Pulmonary artery endothelial cell (primary cell): ENCODE measurements at regions not wholly inside any gene's neighbourhood (a gene's known extent, or its start where the extent isn't known, plus 50 kb on each side); places are given as distances from the start of the nearest gene placed in this dataset.

Source experiments
- DNase-seq: peaks from one replicate; pipeline ENCODE4 v3.0.0-alpha.2; 2011; ENCODE audit warnings: low read depth, low spot score

DNA sequence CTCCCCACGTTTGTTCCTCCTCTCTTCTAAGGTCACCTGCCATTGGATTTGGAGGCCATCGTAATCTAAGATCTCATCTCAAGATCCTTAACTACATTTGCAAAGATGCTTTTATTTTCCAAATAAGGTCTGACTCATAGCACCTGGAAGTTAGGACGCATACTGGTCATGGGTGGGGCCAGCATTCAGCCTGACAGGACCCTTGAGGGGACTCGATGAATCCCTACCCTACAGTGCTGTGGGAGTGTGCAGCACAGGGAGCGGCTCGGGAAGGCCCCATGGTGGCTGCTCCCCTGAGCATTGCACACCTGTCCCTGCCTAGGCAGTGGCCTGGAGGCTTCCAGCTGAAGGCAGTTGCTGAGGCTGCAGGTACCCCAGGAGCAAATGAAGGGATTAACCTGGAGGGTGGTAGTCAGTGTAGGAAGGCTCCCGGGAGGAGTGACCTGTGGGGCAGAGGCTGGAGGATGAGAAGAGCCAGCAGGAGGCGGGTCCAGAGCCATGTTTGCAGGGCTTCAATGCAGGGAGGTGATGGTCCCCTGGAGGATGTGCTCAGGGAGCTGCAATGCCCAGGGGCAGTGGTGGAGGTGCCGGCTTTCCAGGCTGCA lies 362.2 kb downstream of the CTTN start:
- DNase-seq, result no peak

GRCh38 chr11:70761094-70761907 lies 363.0 kb downstream of the CTTN start:
- no peak for DNase-seq

GRCh38 chr11:70761908-70762337 lies 363.6 kb downstream of the CTTN start:
- DNase-seq, result no peak

DNA sequence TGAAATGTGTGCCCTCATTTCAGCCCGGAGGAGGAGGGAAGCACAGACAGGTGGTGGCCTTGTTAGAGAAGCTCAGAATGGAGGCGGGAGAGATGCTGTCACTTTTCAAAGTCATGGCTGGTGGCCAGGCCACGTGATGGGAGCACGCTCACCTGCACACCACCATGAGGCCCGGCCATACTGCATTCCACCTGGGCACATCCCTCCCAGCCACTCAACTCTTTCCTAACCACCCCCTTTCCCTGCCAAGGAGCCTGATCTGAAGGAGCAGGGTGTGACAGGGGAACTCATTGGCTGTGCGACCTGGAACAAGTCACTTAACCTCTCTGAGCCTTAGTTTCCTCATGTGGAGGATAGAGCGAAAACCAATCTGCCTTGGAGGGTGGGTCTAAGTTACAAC lies 364.5 kb downstream of the CTTN start:
- no peak for DNase-seq

DNA sequence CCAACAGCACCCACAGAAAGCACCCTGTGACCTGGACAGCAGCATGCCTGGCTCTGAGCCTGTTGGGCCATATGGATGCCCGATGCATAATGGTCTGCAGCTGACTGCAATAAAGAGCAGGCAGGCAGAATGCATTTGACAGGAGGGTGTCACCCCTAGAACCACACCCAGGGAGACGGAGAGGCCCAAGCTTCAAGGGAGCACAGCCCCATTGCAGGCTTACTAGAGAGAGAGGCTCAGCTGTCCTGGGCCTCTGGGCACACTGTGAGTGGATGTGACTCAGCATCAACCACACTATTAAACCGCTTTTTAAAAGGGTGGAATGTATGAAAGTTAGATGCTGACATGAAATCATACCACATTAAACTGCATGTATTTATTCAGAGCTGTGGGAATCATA lies 365.3 kb downstream of the CTTN start:
- DNase-seq, result no peak

GRCh38 chr11:70764356-70764905 lies 366.1 kb downstream of the CTTN start:
- no peak for DNase-seq

GRCh38 chr11:70766901-70767300 lies 368.6 kb downstream of the CTTN start:
- no peak for DNase-seq

DNA sequence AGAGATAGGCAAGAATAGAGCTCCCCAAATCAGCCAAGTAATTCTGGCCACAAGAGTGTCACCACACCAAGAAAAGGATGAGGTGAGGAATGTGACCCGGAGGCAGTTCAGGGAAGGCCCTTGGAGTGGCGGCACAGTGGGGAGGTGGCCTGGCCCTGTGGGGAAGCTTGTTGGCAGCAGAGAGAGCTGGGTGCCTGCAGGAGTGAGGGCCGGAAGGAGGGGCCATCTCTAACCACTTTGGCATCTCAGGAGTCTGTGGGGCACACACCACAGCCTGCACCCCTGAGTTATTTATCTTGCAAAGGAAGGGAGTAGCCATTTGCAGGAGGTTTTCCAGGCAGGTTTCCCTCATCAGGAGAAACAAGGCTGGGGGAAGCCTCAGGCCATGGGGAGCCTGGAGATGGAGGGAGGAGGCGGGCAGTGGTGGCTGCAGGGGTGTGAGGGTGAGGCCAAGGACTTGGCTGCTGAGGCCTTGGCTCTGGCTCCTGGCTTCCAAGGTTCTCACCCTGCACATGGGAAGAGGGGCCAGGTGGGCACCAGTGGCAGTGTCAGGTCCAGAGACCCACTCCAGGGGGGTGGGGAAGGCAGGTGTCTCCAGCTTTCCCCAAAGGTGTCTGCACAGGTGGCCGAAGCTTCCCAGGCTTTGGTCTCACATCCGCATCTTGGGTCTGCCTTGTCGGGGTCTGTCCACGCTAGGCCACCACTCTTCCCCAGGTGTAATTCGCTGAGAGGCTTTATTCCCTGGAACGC lies 370.2 kb downstream of the CTTN start:
- no peak for DNase-seq

DNA sequence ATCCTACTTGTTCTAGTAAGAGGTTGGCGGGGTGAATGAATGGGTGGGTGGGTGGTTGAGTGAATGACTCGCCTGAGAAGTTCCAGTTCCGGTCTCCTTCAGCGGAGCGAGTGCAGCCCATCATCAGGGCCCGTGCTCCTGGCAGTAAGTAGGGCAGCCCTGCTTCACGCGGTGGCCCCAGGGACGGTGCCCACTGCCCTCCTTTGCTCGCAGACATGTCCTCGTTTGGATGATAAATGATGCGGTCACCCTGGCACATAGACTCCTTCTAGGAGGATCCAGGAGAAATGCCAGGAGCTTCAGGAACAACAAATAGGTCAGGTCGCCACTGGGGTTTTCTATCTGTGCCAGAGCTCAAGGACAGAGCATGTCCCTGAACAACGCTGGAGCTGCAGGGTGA lies 370.8 kb downstream of the CTTN start:
- DNase-seq, result no peak

- no peak for DNase-seq
Observed at GRCh38 chr11:70769521-70769920, 371.2 kb downstream of the CTTN start.

DNA sequence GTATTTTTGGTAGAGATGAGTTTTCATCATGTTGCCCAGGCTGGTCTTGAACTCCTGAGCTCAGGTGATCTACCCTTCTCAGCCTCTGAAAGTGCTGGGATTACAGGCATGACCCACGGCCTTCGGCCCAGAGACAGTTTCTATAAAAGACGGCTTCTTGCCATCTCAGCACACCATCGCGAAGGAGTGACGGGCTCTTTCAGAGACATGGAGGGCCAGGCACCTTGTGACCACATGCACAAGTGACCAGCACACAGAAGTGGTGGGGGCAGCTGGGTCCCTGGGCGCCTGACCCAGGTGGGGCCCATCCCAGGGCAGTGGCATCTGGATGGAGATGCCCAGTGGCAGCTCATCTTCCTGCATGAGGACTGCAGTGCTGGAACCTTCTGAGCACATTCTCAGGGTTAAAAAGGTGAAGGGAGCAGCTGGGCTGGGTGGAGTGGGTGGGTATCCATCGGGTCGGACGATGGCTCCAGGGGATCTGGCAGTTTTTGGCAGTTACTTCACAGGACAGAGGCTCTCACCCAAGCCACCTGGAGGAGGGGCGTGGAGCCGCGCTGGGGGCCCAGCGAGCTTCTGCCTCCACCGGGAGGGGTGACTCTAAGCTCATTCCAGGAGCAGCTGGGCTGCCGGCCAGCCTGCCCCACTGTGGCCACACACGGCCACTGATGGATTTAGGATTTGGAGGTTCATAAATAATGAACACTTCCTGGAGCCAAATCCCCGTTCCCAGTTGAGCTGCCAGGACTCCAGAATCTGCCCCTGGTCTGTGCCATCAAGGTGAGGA lies 373.0 kb downstream of the CTTN start:
- no peak for DNase-seq

GRCh38 chr11:70772950-70773349 lies 374.6 kb downstream of the CTTN start:
- DNase-seq, result no peak

DNA sequence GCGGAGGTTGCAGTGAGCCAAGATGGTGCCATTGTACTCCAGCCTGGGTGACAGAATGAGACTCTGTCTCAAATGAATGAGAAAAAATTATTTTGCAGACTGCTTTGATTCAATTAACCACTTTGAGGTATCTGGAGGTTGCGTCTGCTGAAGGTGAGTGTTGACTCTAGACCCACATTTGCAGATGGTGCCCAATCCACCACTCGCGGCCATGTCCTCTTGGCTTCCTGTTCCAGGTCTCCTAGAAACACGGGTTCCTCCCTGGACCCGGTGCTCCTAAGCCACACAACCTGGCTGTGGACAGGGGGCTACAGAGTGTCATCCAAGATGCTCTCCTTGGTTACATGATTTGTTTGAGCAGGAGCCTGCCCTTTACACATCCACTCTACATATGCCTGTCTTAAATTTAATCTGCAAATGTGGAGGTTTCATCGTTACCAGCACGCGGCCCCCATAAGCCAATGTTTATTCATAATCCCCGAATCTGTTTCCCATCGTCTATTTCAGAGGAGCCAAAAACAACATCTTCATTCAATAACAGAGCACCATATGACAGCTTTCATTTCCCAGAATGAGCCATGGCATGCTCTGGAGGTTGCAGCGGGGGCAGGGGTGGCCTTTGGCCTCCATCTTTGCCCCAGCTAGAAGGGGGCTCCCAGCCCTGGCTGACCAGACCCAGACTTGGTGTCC lies 377.2 kb downstream of the CTTN start:
- no peak for DNase-seq

DNA sequence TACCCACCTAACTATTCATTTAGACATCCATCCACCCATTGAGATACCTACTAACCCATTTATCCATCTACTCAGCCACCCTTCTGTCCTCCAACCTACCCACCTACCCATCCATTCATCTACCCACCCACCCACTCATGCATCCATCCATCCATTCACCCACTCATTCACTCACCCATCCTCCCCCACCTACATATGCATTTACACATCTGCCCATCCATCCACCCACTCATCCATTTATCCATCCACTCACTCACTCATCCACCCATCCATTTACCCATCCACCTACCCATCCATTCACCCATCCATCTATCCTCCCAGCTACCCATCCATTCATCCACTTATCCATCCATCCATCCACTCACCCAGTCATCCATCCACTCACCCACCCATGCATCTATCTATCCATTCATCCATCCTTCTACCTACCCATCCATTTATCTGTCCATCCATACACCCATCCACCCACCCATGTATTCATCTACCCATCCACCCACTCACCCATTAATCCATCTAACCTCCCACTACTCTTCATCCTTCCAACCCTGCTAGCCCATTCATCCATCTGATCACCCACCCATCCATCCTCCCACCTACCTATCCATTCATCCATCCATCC lies 378.7 kb downstream of the CTTN start:
- no peak for DNase-seq

- DNase-seq, result no peak
Observed at GRCh38 chr11:70778883-70779282, 380.6 kb downstream of the CTTN start.

GRCh38 chr11:70779433-70780245 lies 381.3 kb downstream of the CTTN start:
- no peak for DNase-seq

- no peak for DNase-seq
Observed at GRCh38 chr11:70780246-70780535, 381.9 kb downstream of the CTTN start.

- DNase-seq, result no peak
Observed at GRCh38 chr11:70782401-70782913, 384.1 kb downstream of the CTTN start.

DNA sequence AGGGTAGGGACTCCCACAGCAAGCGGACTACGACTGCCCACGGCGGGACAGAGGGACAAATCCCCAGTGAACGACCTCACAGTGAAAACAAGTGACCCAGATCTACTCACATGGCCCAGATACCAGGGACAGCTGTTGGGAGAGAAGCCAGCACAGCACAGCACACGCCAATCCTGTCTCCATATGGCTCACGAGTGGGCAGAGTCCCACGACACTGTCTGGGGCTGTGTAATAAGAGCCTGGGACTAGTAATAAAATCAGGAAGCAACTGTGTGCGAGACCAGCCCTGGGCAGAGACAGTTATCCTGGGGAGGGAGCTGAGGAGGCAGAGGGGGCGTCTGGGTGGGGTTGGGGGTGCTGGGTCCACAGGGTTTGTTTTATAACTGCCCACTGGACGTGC lies 385.0 kb downstream of the CTTN start:
- DNase-seq, result no peak
